ENCODE measurements at regions not wholly inside any gene's neighbourhood (a gene's known extent, or its start where the extent isn't known, plus 50 kb on each side); places are given as distances from the start of the nearest gene placed in this dataset.

DNA sequence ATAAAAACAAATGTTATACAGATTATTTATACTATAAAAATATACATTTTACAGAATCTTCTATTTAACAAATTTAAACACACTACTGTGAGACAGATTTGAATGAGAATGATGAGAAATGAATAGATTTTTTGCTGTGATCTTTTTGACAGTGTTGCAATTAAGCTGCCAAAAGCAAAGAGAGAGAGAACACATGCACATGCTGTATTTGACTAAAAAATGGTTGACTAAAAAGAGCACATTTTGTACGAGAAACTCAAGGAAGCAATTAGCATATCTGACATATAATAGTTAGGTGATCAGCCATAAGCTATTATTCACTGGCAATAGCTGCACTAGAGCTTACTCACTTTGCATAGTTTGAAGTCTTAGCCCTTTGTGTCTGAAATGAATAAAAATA lies 115.8 kb downstream of the SYT10 start:
- H3K36me3 Mint-ChIP-seq (ENCODE audit: low read depth): no peaks in the 10 kb centered on the region
- no peak overlapping the region for H3K27ac Mint-ChIP-seq
- no peak for DNase-seq
- no peak overlapping the region for H3K4me3 Mint-ChIP-seq
- H3K9me3 Mint-ChIP-seq: peaks cover 2% of the 10 kb centered on the region
- no peaks in the 10 kb centered on the region for H3K4me1 Mint-ChIP-seq (ENCODE audit: low read depth)
- no peaks in the 10 kb centered on the region for H3K27me3 Mint-ChIP-seq

GRCh38 chr12:33322519-33322918 lies 117.1 kb downstream of the SYT10 start:
- H3K9me3 Mint-ChIP-seq: peaks cover 2% of the 10 kb centered on the region
- no peak overlapping the region for H3K4me3 Mint-ChIP-seq
- no peak for DNase-seq
- no peaks in the 10 kb centered on the region for H3K27me3 Mint-ChIP-seq
- H3K36me3 Mint-ChIP-seq (ENCODE audit: low read depth): no peaks in the 10 kb centered on the region
- no peaks in the 10 kb centered on the region for H3K4me1 Mint-ChIP-seq (ENCODE audit: low read depth)
- H3K27ac Mint-ChIP-seq: no peak overlapping the region

DNA sequence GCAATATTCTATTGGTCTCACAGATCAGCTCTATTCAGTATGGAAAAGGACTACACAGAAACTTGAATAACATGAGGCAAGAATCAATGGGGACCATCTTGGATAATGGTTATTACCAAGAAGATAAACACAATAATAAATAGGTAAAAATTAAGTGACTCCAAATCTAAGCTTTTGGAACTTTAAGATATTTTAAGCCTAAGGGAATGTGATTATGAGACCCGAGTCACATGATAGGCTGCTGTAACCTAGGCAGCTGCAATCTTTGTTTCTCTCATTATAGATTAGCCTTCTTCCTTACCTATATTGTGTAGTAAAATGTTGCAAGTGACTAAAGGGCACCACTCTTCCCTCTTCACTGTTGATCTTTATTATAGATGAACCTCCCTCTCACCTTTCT lies 121.9 kb downstream of the SYT10 start:
- Mint-ChIP-seq H3K36me3 (ENCODE audit: low read depth) (no peaks in the 10 kb centered on the region), H3K9me3 (no peaks in the 10 kb centered on the region), H3K4me1 (ENCODE audit: low read depth) (no peaks in the 10 kb centered on the region), H3K27ac (no peak overlapping the region), H3K27me3 (no peaks in the 10 kb centered on the region), H3K4me3 (no peak overlapping the region)
- no peak for DNase-seq

GRCh38 chr12:33314223-33314622 lies 125.4 kb downstream of the SYT10 start:
- H3K27me3 Mint-ChIP-seq: no peaks in the 10 kb centered on the region
- DNase-seq: no peak
- no peak overlapping the region for H3K27ac Mint-ChIP-seq
- no peak overlapping the region for H3K4me3 Mint-ChIP-seq
- H3K9me3 Mint-ChIP-seq: no peaks in the 10 kb centered on the region
- no peaks in the 10 kb centered on the region for H3K36me3 Mint-ChIP-seq (ENCODE audit: low read depth)
- no peaks in the 10 kb centered on the region for H3K4me1 Mint-ChIP-seq (ENCODE audit: low read depth)

DNA sequence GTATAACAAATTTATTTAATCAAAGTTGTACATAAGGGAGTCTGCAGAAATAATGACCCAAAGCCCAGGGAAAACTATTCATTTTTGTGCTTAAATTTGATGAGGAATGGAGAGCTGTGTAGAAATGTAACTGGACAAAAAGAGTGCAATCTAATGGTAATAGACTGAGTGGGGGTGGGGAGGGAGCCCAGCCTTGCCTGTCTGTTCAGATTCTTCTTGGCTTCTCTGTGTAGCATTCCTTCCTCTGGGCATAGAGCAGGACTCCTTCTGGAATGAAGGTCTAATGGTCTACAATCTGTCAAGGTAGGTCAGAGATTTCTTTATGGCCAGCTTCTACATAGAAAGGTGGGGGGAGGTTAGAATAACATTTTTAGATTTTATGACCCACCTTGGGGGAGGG lies 126.1 kb downstream of the SYT10 start:
- Mint-ChIP-seq H3K4me1 (ENCODE audit: low read depth) (no peaks in the 10 kb centered on the region), H3K4me3 (no peak overlapping the region), H3K27ac (no peak overlapping the region), H3K9me3 (no peaks in the 10 kb centered on the region), H3K36me3 (ENCODE audit: low read depth) (no peaks in the 10 kb centered on the region), H3K27me3 (no peaks in the 10 kb centered on the region)
- DNase-seq: no peak

- no peak for DNase-seq
Observed at GRCh38 chr12:33310471-33310870, 129.1 kb downstream of the SYT10 start.

GRCh38 chr12:33304176-33304575 lies 135.4 kb downstream of the SYT10 start:
- no peak overlapping the region for H3K4me3 Mint-ChIP-seq
- no peaks in the 10 kb centered on the region for H3K9me3 Mint-ChIP-seq
- no peak overlapping the region for H3K27ac Mint-ChIP-seq
- no peak for DNase-seq
- H3K4me1 Mint-ChIP-seq (ENCODE audit: low read depth): no peaks in the 10 kb centered on the region
- H3K27me3 Mint-ChIP-seq: no peaks in the 10 kb centered on the region
- H3K36me3 Mint-ChIP-seq (ENCODE audit: low read depth): no peaks in the 10 kb centered on the region

More at GRCh38 chr12:33310471-33310870, 129.1 kb downstream of the SYT10 start:
- Mint-ChIP-seq H3K36me3 (ENCODE audit: low read depth) (no peaks in the 10 kb centered on the region), H3K27me3 (no peaks in the 10 kb centered on the region), H3K9me3 (no peaks in the 10 kb centered on the region), H3K4me3 (no peak overlapping the region), H3K27ac (no peak overlapping the region), H3K4me1 (ENCODE audit: low read depth) (no peaks in the 10 kb centered on the region)

- DNase-seq: no peak
- H3K4me3 Mint-ChIP-seq: no peak overlapping the region
Observed at GRCh38 chr12:33296529-33296928, 143.1 kb downstream of the SYT10 start.

DNA sequence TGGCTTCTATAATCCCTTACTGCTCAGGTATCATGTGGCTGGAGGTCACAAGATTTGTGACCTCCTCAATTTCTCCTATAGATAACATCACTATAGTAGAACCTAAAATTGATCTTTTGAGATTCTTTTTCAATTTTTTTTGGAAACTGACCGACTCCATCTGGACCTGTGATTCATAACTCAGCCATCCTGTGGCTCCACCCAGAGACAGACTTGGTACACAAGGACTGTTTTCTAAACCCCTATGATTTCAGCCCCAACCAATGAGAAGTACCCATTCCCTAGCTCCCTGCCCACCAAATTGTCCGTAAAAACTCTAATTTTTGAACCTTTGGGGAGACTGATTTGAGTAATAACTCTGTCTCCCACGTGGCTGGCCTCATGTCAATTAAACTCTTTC lies 148.9 kb downstream of the SYT10 start:
- no peak for DNase-seq
- H3K36me3 Mint-ChIP-seq (ENCODE audit: low read depth): no peaks in the 10 kb centered on the region
- H3K27ac Mint-ChIP-seq: no peak overlapping the region

More at GRCh38 chr12:33296529-33296928, 143.1 kb downstream of the SYT10 start:
- no peak overlapping the region for H3K27ac Mint-ChIP-seq
- no peaks in the 10 kb centered on the region for H3K36me3 Mint-ChIP-seq (ENCODE audit: low read depth)
- peaks cover 4% of the 10 kb centered on the region for H3K9me3 Mint-ChIP-seq
- no peaks in the 10 kb centered on the region for H3K27me3 Mint-ChIP-seq
- no peaks in the 10 kb centered on the region for H3K4me1 Mint-ChIP-seq (ENCODE audit: low read depth)

GRCh38 chr12:33283054-33283453 lies 156.6 kb downstream of the SYT10 start:
- H3K27me3 Mint-ChIP-seq: no peaks in the 10 kb centered on the region
- H3K4me1 Mint-ChIP-seq (ENCODE audit: low read depth): no peaks in the 10 kb centered on the region
- no peak overlapping the region for H3K27ac Mint-ChIP-seq
- H3K4me3 Mint-ChIP-seq: no peak overlapping the region
- H3K36me3 Mint-ChIP-seq (ENCODE audit: low read depth): no peaks in the 10 kb centered on the region
- peaks cover 32% of the 10 kb centered on the region for H3K9me3 Mint-ChIP-seq
- DNase-seq: no peak

More for the DNA sequence above, 148.9 kb downstream of the SYT10 start:
- Mint-ChIP-seq H3K9me3 (peaks cover 3% of the 10 kb centered on the region), H3K27me3 (no peaks in the 10 kb centered on the region), H3K4me3 (no peak overlapping the region), H3K4me1 (ENCODE audit: low read depth) (no peaks in the 10 kb centered on the region)

- Mint-ChIP-seq H3K36me3 (ENCODE audit: low read depth) (no peaks in the 10 kb centered on the region), H3K27ac (no peak overlapping the region), H3K4me1 (ENCODE audit: low read depth) (no peaks in the 10 kb centered on the region), H3K27me3 (no peaks in the 10 kb centered on the region), H3K9me3 (peaks cover 52% of the 10 kb centered on the region), H3K4me3 (no peak overlapping the region)
- no peak for DNase-seq
Observed at GRCh38 chr12:33277376-33277775, 162.2 kb downstream of the SYT10 start.

- Mint-ChIP-seq H3K36me3 (ENCODE audit: low read depth) (no peaks in the 10 kb centered on the region), H3K4me3 (no peak overlapping the region), H3K27me3 (no peaks in the 10 kb centered on the region), H3K27ac (no peak overlapping the region), H3K4me1 (ENCODE audit: low read depth) (no peaks in the 10 kb centered on the region), H3K9me3 (peaks cover 11% of the 10 kb centered on the region)
- no peak for DNase-seq
Observed at GRCh38 chr12:33267641-33268040, 172.0 kb downstream of the SYT10 start.

GRCh38 chr12:33265900-33266299 lies 173.7 kb downstream of the SYT10 start:
- Mint-ChIP-seq H3K27me3 (no peaks in the 10 kb centered on the region), H3K4me1 (ENCODE audit: low read depth) (no peaks in the 10 kb centered on the region), H3K36me3 (ENCODE audit: low read depth) (no peaks in the 10 kb centered on the region), H3K9me3 (peaks cover 6% of the 10 kb centered on the region), H3K27ac (no peak overlapping the region), H3K4me3 (no peak overlapping the region)
- no peak for DNase-seq

DNA sequence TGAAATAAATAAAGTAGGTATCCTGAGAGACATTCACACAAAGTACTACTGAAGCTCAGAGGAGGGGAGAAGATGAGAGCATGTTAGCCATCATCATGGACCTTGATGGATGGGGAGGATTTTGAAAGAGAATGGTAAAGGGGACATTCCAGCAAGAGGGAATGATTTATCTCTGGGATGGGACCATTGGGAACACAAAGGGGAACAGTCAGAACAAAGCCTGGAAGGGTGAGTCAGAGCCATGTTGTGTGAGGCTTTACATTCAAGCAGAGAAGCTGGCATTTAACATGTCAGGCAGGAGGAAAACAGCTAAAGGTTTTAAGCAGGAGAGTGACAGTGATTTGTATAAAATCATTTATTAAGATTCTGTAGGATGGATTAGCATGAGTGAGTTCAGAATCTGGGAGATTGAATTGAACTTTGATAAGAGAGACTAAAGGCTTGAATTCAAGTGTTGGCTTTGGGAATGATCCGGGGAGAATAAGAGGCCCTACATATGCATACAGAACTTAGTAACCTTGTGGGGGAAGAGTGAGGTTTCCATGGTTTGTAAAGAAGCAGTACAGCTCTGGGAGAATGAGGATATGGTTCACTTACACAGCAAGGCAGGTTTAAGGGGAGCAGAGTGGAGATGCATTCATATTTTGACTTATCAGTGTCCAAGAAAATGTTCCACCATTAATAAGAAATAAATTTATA lies 174.4 kb downstream of the SYT10 start:
- Mint-ChIP-seq H3K36me3 (ENCODE audit: low read depth) (no peaks in the 10 kb centered on the region), H3K27ac (no peak overlapping the region), H3K9me3 (peaks cover 6% of the 10 kb centered on the region), H3K4me1 (ENCODE audit: low read depth) (no peaks in the 10 kb centered on the region), H3K4me3 (no peak overlapping the region), H3K27me3 (no peaks in the 10 kb centered on the region)
- no peak for DNase-seq

- Mint-ChIP-seq H3K27me3 (no peaks in the 10 kb centered on the region), H3K4me1 (ENCODE audit: low read depth) (no peaks in the 10 kb centered on the region), H3K36me3 (ENCODE audit: low read depth) (no peaks in the 10 kb centered on the region), H3K4me3 (no peak overlapping the region), H3K9me3 (peaks cover 5% of the 10 kb centered on the region), H3K27ac (no peak overlapping the region)
- DNase-seq: no peak
Observed at GRCh38 chr12:33253178-33253577, 186.4 kb downstream of the SYT10 start.

- H3K9me3 Mint-ChIP-seq: peaks cover 5% of the 10 kb centered on the region
- no peak overlapping the region for H3K27ac Mint-ChIP-seq
- no peaks in the 10 kb centered on the region for H3K27me3 Mint-ChIP-seq
- no peak for DNase-seq
- H3K36me3 Mint-ChIP-seq (ENCODE audit: low read depth): no peaks in the 10 kb centered on the region
- no peak overlapping the region for H3K4me3 Mint-ChIP-seq
- no peaks in the 10 kb centered on the region for H3K4me1 Mint-ChIP-seq (ENCODE audit: low read depth)
Observed at GRCh38 chr12:33251548-33251947, 188.1 kb downstream of the SYT10 start.

Data from activated T-cell treated with anti-CD3 and anti-CD28 coated beads, Interleukin-2, amount 50 U/mL, for 24 hours (primary cell).